Mesenchymal stem cell (in vitro differentiated cells and primary cell): ENCODE measurements at regions not wholly inside any gene's neighbourhood (a gene's known extent, or its start where the extent isn't known, plus 50 kb on each side); places are given as distances from the start of the nearest gene placed in this dataset.

Experiments
- DNase-seq: peaks from one replicate; pipeline ENCODE4 v3.0.0-alpha.2; 2013
- H2AFZ ChIP-seq: one replicate; pipeline ENCODE4 v1.6.1; 2013; ENCODE audit warnings: low read depth, mild to moderate bottlenecking, control low read depth, inconsistent platforms, low read length, moderate library complexity
- H2AK5ac ChIP-seq: 2 replicates; pipeline ENCODE4 v1.6.1; 2013; ENCODE audit warnings: low read length, moderate library complexity, mild to moderate bottlenecking, inconsistent platforms; ENCODE audit not compliant: severe bottlenecking
- H2BK120ac ChIP-seq: one replicate; pipeline ENCODE4 v1.6.1; 2013; ENCODE audit warnings: low read depth, mild to moderate bottlenecking, inconsistent platforms, low read length, moderate library complexity
- H2BK12ac ChIP-seq, 2 experiments: one replicate each; pipeline ENCODE4 v1.6.1; 2013; ENCODE audit warnings: inconsistent platforms in 2 of 2, low read length in 2 of 2, mild to moderate bottlenecking in 2 of 2, moderate library complexity in 2 of 2, control low read depth in 1 of 2
- H2BK15ac ChIP-seq: one replicate; pipeline ENCODE4 v1.6.1; 2013; ENCODE audit warnings: mild to moderate bottlenecking, low read depth, inconsistent platforms; ENCODE audit not compliant: poor library complexity, severe bottlenecking
- H2BK5ac ChIP-seq: 2 replicates; pipeline ENCODE4 v1.6.1; 2013; ENCODE audit warnings: low read depth, mild to moderate bottlenecking, low read length, control low read depth, inconsistent platforms; ENCODE audit not compliant: poor library complexity, severe bottlenecking
- H3K14ac ChIP-seq, 2 experiments: one replicate each; pipeline ENCODE4 v1.6.1; 2013; ENCODE audit warnings: inconsistent platforms in 2 of 2, low read length in 2 of 2, control low read depth in 1 of 2, mild to moderate bottlenecking in 1 of 2, moderate library complexity in 1 of 2
- H3K18ac ChIP-seq, 2 experiments: one replicate each; pipeline ENCODE4 v1.6.1; 2013; ENCODE audit warnings: inconsistent platforms in 2 of 2, low read length in 2 of 2, control low read depth in 1 of 2, low read depth in 1 of 2, mild to moderate bottlenecking in 1 of 2
- H3K23ac ChIP-seq, 2 experiments: one replicate each; pipeline ENCODE4 v1.6.1; 2013; ENCODE audit warnings: inconsistent platforms in 2 of 2, low read length in 2 of 2, mild to moderate bottlenecking in 2 of 2, moderate library complexity in 2 of 2, control low read depth in 1 of 2
- H3K27ac ChIP-seq: 2 replicates; pipeline ENCODE4 v1.5.1; 2013; ENCODE audit warnings: mild to moderate bottlenecking, moderate library complexity, low read length, control low read depth, inconsistent platforms; ENCODE audit not compliant: poor library complexity, severe bottlenecking
- H3K27me3 ChIP-seq, 2 experiments: 2 replicates each; pipeline versions ENCODE4 v1.6.1 to v1.7.0; 2013; ENCODE audit warnings: low read length in 2 of 2, mild to moderate bottlenecking in 2 of 2, moderate library complexity in 2 of 2, control low read depth in 1 of 2, inconsistent platforms in 1 of 2; ENCODE audit not compliant: control insufficient read depth in 1 of 2, insufficient read depth in 1 of 2
- H3K36me3 ChIP-seq, 2 experiments: 2 replicates each; pipeline versions ENCODE4 v1.6.1 to v1.7.0; 2013; ENCODE audit warnings: low read length in 2 of 2, control low read depth in 1 of 2, inconsistent platforms in 1 of 2, low read depth in 1 of 2, mild to moderate bottlenecking in 1 of 2; ENCODE audit not compliant: insufficient read depth in 2 of 2, control insufficient read depth in 1 of 2
- H3K4ac ChIP-seq, 2 experiments: one replicate each; pipeline ENCODE4 v1.6.1; 2013; ENCODE audit warnings: inconsistent platforms in 2 of 2, low read length in 2 of 2, mild to moderate bottlenecking in 2 of 2, moderate library complexity in 2 of 2, control low read depth in 1 of 2, low read depth in 1 of 2
- H3K4me1 ChIP-seq: 2 replicates; pipeline ENCODE4 v1.6.1; 2013; ENCODE audit warnings: low read depth, low read length, control low read depth; ENCODE audit not compliant: control insufficient read depth, insufficient read depth
- H3K4me2 ChIP-seq: 2 replicates; pipeline ENCODE4 v1.6.1; 2013; ENCODE audit warnings: low read length, mild to moderate bottlenecking, inconsistent platforms; ENCODE audit not compliant: poor library complexity, severe bottlenecking
- H3K4me3 ChIP-seq, 2 experiments: 2 replicates each; pipeline versions ENCODE4 v1.5.1 to v1.7.0; 2013; ENCODE audit warnings: low read length in 2 of 2, mild to moderate bottlenecking in 2 of 2, control low read depth in 1 of 2, low read depth in 1 of 2; ENCODE audit not compliant: insufficient read depth in 1 of 2
- H3K79me1 ChIP-seq: replicated peaks from 2 replicates; pipeline ENCODE4 v1.6.1; 2013; ENCODE audit warnings: mild to moderate bottlenecking, control low read depth, low read length, inconsistent platforms; ENCODE audit not compliant: poor library complexity, severe bottlenecking
- H3K9ac ChIP-seq: 2 replicates; pipeline ENCODE4 v1.7.0; 2013; ENCODE audit warnings: mild to moderate bottlenecking, low read length, moderate library complexity
- H3K9me3 ChIP-seq: 2 replicates; pipeline ENCODE4 v1.7.0; 2013; ENCODE audit warnings: mild to moderate bottlenecking, low read length; ENCODE audit not compliant: control insufficient read depth
- H4K8ac ChIP-seq: one replicate; pipeline ENCODE4 v1.6.1; 2013; ENCODE audit warnings: inconsistent platforms, mild to moderate bottlenecking, low read length, moderate library complexity
- H4K91ac ChIP-seq: one replicate; pipeline ENCODE4 v1.6.1; 2013; ENCODE audit warnings: mild to moderate bottlenecking, low read length, inconsistent platforms
- WGBS: methylation state at CpG from one replicate; pipeline ENCODE4 v1.1.7; 2013; ENCODE audit warnings: mixed read lengths; 5-methylcytosine and 5-hydroxymethylcytosine counted together

DNA sequence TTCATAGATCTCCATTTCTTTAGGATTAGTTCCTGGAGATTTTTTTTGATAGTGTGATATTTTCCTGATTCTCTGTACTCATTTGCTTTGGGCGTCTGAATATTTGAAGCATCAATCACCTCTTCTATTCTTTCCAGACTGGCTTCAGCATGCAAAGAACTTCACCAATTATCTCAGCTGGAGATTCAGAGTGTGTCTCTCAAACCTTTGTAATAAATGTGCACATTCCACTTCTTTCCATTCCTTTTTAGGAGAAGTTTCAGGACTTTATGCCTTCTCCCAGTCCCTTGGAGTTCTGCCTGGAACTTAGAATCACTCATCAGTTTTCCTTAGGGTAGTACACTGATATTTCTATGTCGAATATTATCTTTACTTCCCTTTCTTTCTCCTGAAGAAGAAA lies 334.8 kb downstream of the TEX13C start:
- Histone ChIP-seq H3K18ac (no peak overlapping the region), H2BK5ac (no peak overlapping the region), H3K14ac (no peak overlapping the region), H3K9ac (no peak overlapping the region), H4K91ac (no peak overlapping the region), H2AFZ (no peak overlapping the region), H3K36me3 (no peaks in the 10 kb centered on the region), H2BK15ac (no peak overlapping the region), H3K4me3 (no peak overlapping the region), H3K4ac (no peak overlapping the region), H3K4me2 (no peak overlapping the region), H3K23ac (no peak overlapping the region), H3K27me3 (no peaks in the 10 kb centered on the region), H3K4me1 (no peaks in the 10 kb centered on the region), H4K8ac (no peak overlapping the region), H2AK5ac (no peak overlapping the region), H3K9me3 (peaks cover 3% of the 10 kb centered on the region), H2BK120ac (no peak overlapping the region), H3K27ac (no peak overlapping the region), H2BK12ac (no peak overlapping the region), H3K79me1 (no peaks in the 10 kb centered on the region)
- DNase-seq: no peak
- 77% methylated on average over 1 of the region's 2 CpGs for WGBS

DNA sequence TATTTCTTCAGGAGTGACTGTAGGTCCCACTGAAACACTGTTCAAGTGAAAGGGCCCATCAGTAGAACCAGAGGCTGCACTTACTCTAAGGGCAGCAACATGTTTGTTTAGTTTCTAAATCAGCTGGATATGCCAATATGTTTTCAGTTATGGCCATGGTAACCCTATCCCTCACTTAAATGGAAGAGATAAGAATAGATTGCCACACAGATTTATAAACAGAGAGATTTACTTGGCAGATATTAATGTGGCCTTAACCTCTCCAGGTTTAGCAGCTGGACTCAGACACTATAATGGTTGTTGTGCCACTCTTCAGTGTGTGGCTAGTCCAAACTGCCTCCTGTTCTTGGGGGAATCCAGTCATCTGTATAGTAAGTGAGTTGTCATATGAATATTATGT lies 354.1 kb downstream of the TEX13C start:
- Histone ChIP-seq H3K9ac (no peak overlapping the region), H2BK5ac (no peak overlapping the region), H3K4me2 (no peak overlapping the region), H3K14ac (no peak overlapping the region), H4K8ac (no peak overlapping the region), H3K36me3 (no peaks in the 10 kb centered on the region), H3K27ac (no peak overlapping the region), H3K9me3 (peaks cover 6% of the 10 kb centered on the region), H2BK120ac (no peak overlapping the region), H4K91ac (no peak overlapping the region), H2BK15ac (no peak overlapping the region), H3K4me3 (no peak overlapping the region), H3K79me1 (no peaks in the 10 kb centered on the region), H2AFZ (no peak overlapping the region), H3K4ac (no peak overlapping the region), H3K18ac (no peak overlapping the region), H2BK12ac (no peak overlapping the region), H3K4me1 (no peaks in the 10 kb centered on the region), H3K23ac (no peak overlapping the region), H2AK5ac (no peak overlapping the region), H3K27me3 (no peaks in the 10 kb centered on the region)
- DNase-seq: no peak

DNA sequence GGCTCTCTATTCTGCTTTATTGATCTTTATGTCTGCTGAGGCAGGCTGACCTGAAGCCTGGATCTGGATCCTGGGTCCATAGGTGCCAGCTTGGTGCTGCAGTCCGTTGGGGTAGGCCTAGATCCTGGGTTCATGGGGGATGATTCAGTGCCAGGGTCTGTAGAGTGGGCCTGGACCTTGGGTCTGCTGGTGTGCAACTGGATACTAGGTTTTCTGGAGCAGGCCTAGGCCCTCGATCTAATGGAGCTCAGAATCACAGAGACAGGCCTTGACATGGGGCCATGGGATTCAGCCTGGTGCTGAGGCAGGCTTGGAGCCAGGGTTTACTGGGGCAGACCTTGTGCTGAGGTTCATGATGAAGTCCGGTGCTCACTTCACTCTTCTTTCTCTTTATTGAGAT lies 358.6 kb downstream of the TEX13C start:
- Histone ChIP-seq H4K8ac (no peak overlapping the region), H3K9me3 (peaks cover 6% of the 10 kb centered on the region), H2BK12ac (no peak overlapping the region), H3K4me2 (no peak overlapping the region), H4K91ac (no peak overlapping the region), H3K79me1 (no peaks in the 10 kb centered on the region), H2AK5ac (no peak overlapping the region), H2BK120ac (no peak overlapping the region), H3K4me1 (no peaks in the 10 kb centered on the region), H3K23ac (no peak overlapping the region), H3K14ac (no peak overlapping the region), H2BK15ac (no peak overlapping the region), H3K36me3 (no peaks in the 10 kb centered on the region), H3K4ac (no peak overlapping the region), H2AFZ (no peak overlapping the region), H3K27ac (no peak overlapping the region), H3K27me3 (no peaks in the 10 kb centered on the region), H3K18ac (no peak overlapping the region), H3K4me3 (no peak overlapping the region), H2BK5ac (no peak overlapping the region), H3K9ac (no peak overlapping the region)
- WGBS: 11% methylated on average over 1 of the region's 3 CpGs
- no peak for DNase-seq

DNA sequence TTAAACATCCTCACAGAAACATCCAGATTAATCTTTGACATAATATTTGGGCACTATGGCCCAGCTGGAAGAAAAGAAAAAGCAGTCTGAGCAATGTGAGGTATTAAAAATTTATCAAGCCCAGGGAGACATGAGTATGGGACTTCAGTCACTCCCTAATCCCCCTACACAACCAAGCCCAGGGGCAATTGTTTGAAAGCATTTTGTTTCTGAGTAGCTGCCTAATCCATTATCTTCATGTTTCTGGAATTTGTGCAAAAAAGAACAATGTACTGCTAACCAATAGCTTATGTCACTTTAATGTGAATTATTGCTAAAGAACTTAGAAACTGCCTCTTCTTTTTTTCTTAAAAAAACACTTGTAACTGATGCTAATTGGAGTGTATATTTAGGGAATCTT lies 360.7 kb downstream of the TEX13C start:
- Histone ChIP-seq H3K79me1 (no peaks in the 10 kb centered on the region), H4K91ac (no peak overlapping the region), H2BK5ac (no peak overlapping the region), H3K4me2 (no peak overlapping the region), H3K9ac (no peak overlapping the region), H3K36me3 (no peaks in the 10 kb centered on the region), H3K18ac (no peak overlapping the region), H4K8ac (no peak overlapping the region), H3K4me3 (no peak overlapping the region), H3K23ac (no peak overlapping the region), H2BK15ac (no peak overlapping the region), H2AFZ (no peak overlapping the region), H2BK120ac (no peak overlapping the region), H3K14ac (no peak overlapping the region), H3K27me3 (no peaks in the 10 kb centered on the region), H2BK12ac (no peak overlapping the region), H3K9me3 (no peaks in the 10 kb centered on the region), H3K4me1 (no peaks in the 10 kb centered on the region), H3K4ac (no peak overlapping the region), H3K27ac (no peak overlapping the region), H2AK5ac (no peak overlapping the region)
- DNase-seq: no peak
